Upper lobe of right lung (tissue), 1 donor: ENCODE measurements at regions not wholly inside any gene's neighbourhood (a gene's known extent, or its start where the extent isn't known, plus 50 kb on each side); places are given as distances from the start of the nearest gene placed in this dataset.

Source experiments
- ATAC-seq: fragments of 200-7000 bp; cut with Tn5 transposase; one replicate; pipeline ENCODE4 v1.9.1; 2020; ENCODE audit warnings: mild to moderate bottlenecking, moderate library complexity
- DNase-seq: peaks from one replicate; pipeline ENCODE4 v3.0.0-alpha.2; 2020
- H3K27ac ChIP-seq: fragments of 200-600 bp; one replicate; pipeline ENCODE4 v1.8.0; 2022
- H3K27me3 ChIP-seq: fragments of 200-600 bp; one replicate; pipeline ENCODE4 v1.8.0; 2022; ENCODE audit warnings: mild to moderate bottlenecking
- H3K36me3 ChIP-seq: fragments of 200-600 bp; one replicate; pipeline ENCODE4 v1.8.0; 2022
- H3K4me1 ChIP-seq: fragments of 200-600 bp; one replicate; pipeline ENCODE4 v1.8.0; 2022
- H3K4me3 ChIP-seq: fragments of 200-600 bp; one replicate; pipeline ENCODE4 v1.8.0; 2022; ENCODE audit warnings: mild to moderate bottlenecking
- H3K9me3 ChIP-seq: fragments of 200-600 bp; one replicate; pipeline ENCODE4 v1.8.0; 2022
- CTCF ChIP-seq: fragments of 200-600 bp; IDR thresholded peaks from one replicate; pipeline ENCODE4 v1.8.0; 2022; ENCODE audit warnings: antibody characterized with exemption
- intact Hi-C: fragments of 100-400 bp; cut with DNase I; formaldehyde crosslinking; loops from one replicate; pipeline ENCODE4 v1.11.0; 2022
- donor health status: DM: no; HTN: yes; CAD: no; lungs with severe emphysema.

GRCh38 chr5:78698191-78698791 is 49.7 kb upstream of the LHFPL2 start:
- Histone ChIP-seq H3K27me3 (no peaks in the 10 kb centered on the region), H3K36me3 (no peaks in the 10 kb centered on the region), H3K4me3 (no peak overlapping the region), H3K27ac (no peak overlapping the region), H3K9me3 (no peaks in the 10 kb centered on the region), H3K4me1 (no peaks in the 10 kb centered on the region)
- ATAC-seq, result peak; percentile 43
- intact Hi-C loops, result no loop called here
- no peak for DNase-seq
- no peak for TF ChIP-seq CTCF
